Tibial nerve (tissue), 3 donors: ENCODE measurements at regions not wholly inside any gene's neighbourhood (a gene's known extent, or its start where the extent isn't known, plus 50 kb on each side); places are given as distances from the start of the nearest gene placed in this dataset.

Source experiments
- CTCF ChIP-seq, 5 experiments: fragments of 200-600 bp in 3 of 5; fragments of 450-650 bp in 2 of 5; sonication (generic) in 3 of 5; IDR thresholded peaks; one replicate each; pipeline ENCODE4 v1.5.1; 2016 to 2019; ENCODE audit warnings: antibody characterized with exemption in 5 of 5, mild to moderate bottlenecking in 3 of 5, moderate library complexity in 2 of 5
- POLR2A ChIP-seq, 2 donors: fragments of 450-650 bp; IDR thresholded peaks; one replicate each; pipeline ENCODE4 v1.6.1; 2017; ENCODE audit warnings: antibody characterized with exemption in 2 of 2, mild to moderate bottlenecking in 2 of 2, moderate library complexity in 2 of 2

- TF ChIP-seq CTCF (IDR thresholded peaks at IDR 0.05) (no peak), POLR2A (IDR thresholded peaks at IDR 0.05) (no peak)
Observed at GRCh38 chr14:22282949-22283348, 306.1 kb downstream of the DAD1 start.
